ENCODE measurements at regions not wholly inside any gene's neighbourhood (a gene's known extent, or its start where the extent isn't known, plus 50 kb on each side); places are given as distances from the start of the nearest gene placed in this dataset.

DNA sequence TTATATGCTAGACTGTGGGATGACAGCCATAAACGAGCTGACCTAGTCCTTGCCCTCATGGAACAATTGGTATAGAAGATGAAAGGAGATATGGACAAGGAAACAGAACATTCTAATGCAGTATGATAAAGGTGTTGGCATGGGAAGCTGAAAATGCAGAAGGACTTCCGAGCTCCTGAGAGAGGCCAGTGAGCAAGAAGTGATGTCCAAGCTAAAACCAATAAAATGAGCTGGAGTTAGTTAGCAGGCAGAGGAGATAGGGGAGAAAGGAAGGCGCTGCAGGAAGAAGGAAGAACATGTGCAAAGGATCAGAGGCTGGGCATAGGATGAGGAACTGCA, 64.5 kb downstream of the BOD1L2 start:
- Histone ChIP-seq H4K20me1 (ENCODE audit: insufficient read depth, poor library complexity, severe bottlenecking) (no peaks in the 10 kb centered on the region), H2AFZ (no peak overlapping the region), H3K9me2 (replicated peaks; ENCODE audit: insufficient read depth) (no peaks in the 10 kb centered on the region), H3K79me2 (no peaks in the 10 kb centered on the region), H3K9me3 (ENCODE audit: low read depth) (no peaks in the 10 kb centered on the region), H3K4me1 (ENCODE audit: insufficient read depth) (peaks cover 7% of the 10 kb centered on the region), H3K27me3 (no peaks in the 10 kb centered on the region), H3K36me3 (replicated peaks; ENCODE audit: insufficient read depth, low read depth) (no peaks in the 10 kb centered on the region), H3K27ac (no peak overlapping the region), H3K4me2 (no peak overlapping the region), H3K4me3 (no peak overlapping the region)
- 75% methylated on average over 3 of the region's 3 CpGs for WGBS (ENCODE audit: low lambda C conversion rate, missing lambda C conversion rate)
- TF ChIP-seq EZH2phosphoT487 (IDR thresholded peaks at IDR 0.05; ENCODE audit: low read depth, severe bottlenecking, unreplicated experiment) (no peak), EZH2 (IDR thresholded peaks at IDR 0.05; ENCODE audit: borderline replicate concordance) (no peak)
- TF ChIP-seq, protein P1, sequence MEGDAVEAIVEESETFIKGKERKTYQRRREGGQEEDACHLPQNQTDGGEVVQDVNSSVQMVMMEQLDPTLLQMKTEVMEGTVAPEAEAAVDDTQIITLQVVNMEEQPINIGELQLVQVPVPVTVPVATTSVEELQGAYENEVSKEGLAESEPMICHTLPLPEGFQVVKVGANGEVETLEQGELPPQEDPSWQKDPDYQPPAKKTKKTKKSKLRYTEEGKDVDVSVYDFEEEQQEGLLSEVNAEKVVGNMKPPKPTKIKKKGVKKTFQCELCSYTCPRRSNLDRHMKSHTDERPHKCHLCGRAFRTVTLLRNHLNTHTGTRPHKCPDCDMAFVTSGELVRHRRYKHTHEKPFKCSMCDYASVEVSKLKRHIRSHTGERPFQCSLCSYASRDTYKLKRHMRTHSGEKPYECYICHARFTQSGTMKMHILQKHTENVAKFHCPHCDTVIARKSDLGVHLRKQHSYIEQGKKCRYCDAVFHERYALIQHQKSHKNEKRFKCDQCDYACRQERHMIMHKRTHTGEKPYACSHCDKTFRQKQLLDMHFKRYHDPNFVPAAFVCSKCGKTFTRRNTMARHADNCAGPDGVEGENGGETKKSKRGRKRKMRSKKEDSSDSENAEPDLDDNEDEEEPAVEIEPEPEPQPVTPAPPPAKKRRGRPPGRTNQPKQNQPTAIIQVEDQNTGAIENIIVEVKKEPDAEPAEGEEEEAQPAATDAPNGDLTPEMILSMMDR (IDR thresholded peaks at IDR 0.05; ENCODE audit: poor library complexity) = no peak
- no peak for DNase-seq (ENCODE audit: low spot score)

DNA sequence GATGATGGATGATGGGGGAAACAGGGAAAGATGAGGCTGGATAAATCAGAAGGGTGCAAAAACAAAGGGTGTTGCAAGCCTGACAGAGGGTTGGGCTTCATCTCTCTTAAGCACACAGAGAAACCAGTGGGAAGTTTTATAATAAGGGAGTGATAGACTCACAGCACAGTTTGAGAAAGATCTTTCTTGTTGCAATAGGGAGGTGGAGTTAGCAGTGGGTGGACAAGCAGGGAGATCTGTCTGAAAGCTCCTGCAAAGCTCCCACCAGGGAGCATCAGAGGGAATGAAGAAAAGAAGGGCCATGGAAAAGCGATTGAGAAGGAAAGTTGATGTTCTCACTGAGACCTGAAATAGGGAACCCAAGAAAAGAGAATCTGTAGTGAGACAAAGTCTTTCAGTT, 64.9 kb downstream of the BOD1L2 start:
- no peaks in the 10 kb centered on the region for H3K79me2 ChIP-seq
- H3K36me3 ChIP-seq (replicated peaks; ENCODE audit: insufficient read depth, low read depth) = no peaks in the 10 kb centered on the region
- H2AFZ ChIP-seq = no peak overlapping the region
- WGBS (ENCODE audit: low lambda C conversion rate, missing lambda C conversion rate) = 90% methylated on average over 1 of the region's 1 CpG
- DNase-seq (ENCODE audit: low spot score) = no peak
- no peak overlapping the region for H3K4me2 ChIP-seq
- no peak overlapping the region for H3K4me3 ChIP-seq
- no peak for TF ChIP-seq EZH2 (IDR thresholded peaks at IDR 0.05; ENCODE audit: borderline replicate concordance)
- TF ChIP-seq, protein P1 (IDR thresholded peaks at IDR 0.05; ENCODE audit: poor library complexity) = no peak
- TF ChIP-seq EZH2phosphoT487 (IDR thresholded peaks at IDR 0.05; ENCODE audit: low read depth, severe bottlenecking, unreplicated experiment) = no peak
- no peak overlapping the region for H3K27ac ChIP-seq
- H3K9me2 ChIP-seq (replicated peaks; ENCODE audit: insufficient read depth) = no peaks in the 10 kb centered on the region
- no peaks in the 10 kb centered on the region for H3K9me3 ChIP-seq (ENCODE audit: low read depth)
- H4K20me1 ChIP-seq (ENCODE audit: insufficient read depth, poor library complexity, severe bottlenecking) = no peaks in the 10 kb centered on the region
- H3K4me1 ChIP-seq (ENCODE audit: insufficient read depth) = peaks cover 7% of the 10 kb centered on the region
- H3K27me3 ChIP-seq = no peaks in the 10 kb centered on the region

DNA sequence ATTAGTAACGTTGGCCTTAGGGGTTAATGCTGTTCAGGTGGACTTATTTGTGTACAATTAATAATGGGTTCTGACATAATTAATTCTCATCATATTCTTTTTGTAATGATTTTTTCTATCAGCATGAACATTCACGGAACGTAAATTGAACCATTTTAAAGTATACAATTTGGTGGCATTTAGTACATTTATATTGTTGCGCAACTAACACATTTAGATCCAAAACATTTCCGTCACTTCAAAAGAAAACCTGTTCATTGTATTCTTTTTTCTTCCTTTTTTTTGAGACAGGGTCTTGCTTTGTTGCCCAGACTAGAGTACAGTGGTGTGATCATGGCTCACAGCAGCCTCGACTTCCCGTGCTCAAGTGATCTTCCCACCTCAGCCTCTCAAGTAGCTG, 65.8 kb downstream of the BOD1L2 start:
- Histone ChIP-seq H2AFZ (no peak overlapping the region), H3K4me1 (ENCODE audit: insufficient read depth) (peaks cover 7% of the 10 kb centered on the region), H3K27me3 (no peaks in the 10 kb centered on the region), H3K9me3 (ENCODE audit: low read depth) (no peaks in the 10 kb centered on the region), H4K20me1 (ENCODE audit: insufficient read depth, poor library complexity, severe bottlenecking) (no peaks in the 10 kb centered on the region), H3K36me3 (replicated peaks; ENCODE audit: insufficient read depth, low read depth) (no peaks in the 10 kb centered on the region), H3K4me3 (no peak overlapping the region), H3K79me2 (no peaks in the 10 kb centered on the region), H3K4me2 (no peak overlapping the region), H3K27ac (no peak overlapping the region), H3K9me2 (replicated peaks; ENCODE audit: insufficient read depth) (no peaks in the 10 kb centered on the region)
- WGBS (ENCODE audit: low lambda C conversion rate, missing lambda C conversion rate) = 94% methylated on average over 7 of the region's 7 CpGs
- DNase-seq (ENCODE audit: low spot score) = no peak
- TF ChIP-seq EZH2phosphoT487 (IDR thresholded peaks at IDR 0.05; ENCODE audit: low read depth, severe bottlenecking, unreplicated experiment) = no peak
- TF ChIP-seq EZH2 (IDR thresholded peaks at IDR 0.05; ENCODE audit: borderline replicate concordance) = no peak
- TF ChIP-seq, protein P1 (IDR thresholded peaks at IDR 0.05; ENCODE audit: poor library complexity) = no peak

DNA sequence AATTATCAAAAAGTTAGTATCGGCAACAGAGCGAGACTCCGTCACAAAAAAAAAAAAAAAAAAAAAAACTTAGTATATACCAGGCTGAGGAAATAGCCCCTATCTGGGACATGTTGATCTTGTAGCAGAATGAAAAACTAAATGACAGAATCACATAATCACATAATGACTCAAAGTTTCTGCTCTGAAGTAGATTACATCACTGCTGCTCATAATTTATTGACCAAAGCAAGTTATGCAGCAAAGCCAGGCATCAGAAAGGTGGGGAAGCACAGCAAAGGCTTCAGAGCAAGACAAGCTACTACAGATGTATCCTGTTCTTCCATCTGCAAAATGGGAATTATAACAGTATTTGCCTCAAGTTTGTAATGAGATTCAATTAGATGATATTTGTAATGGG, 68.1 kb downstream of the BOD1L2 start:
- peaks cover 3% of the 10 kb centered on the region for H3K4me1 ChIP-seq (ENCODE audit: insufficient read depth)
- H3K27ac ChIP-seq = no peak overlapping the region

More for the DNA sequence above, 68.1 kb downstream of the BOD1L2 start:
- 98% methylated on average over 3 of the region's 3 CpGs for WGBS (ENCODE audit: low lambda C conversion rate, missing lambda C conversion rate)
- Histone ChIP-seq H3K9me2 (replicated peaks; ENCODE audit: insufficient read depth) (no peaks in the 10 kb centered on the region), H3K9me3 (ENCODE audit: low read depth) (no peaks in the 10 kb centered on the region), H3K27me3 (no peaks in the 10 kb centered on the region), H3K4me3 (no peak overlapping the region), H2AFZ (no peak overlapping the region), H3K79me2 (no peaks in the 10 kb centered on the region), H3K36me3 (replicated peaks; ENCODE audit: insufficient read depth, low read depth) (no peaks in the 10 kb centered on the region), H4K20me1 (ENCODE audit: insufficient read depth, poor library complexity, severe bottlenecking) (no peaks in the 10 kb centered on the region), H3K4me2 (no peak overlapping the region)
- TF ChIP-seq, protein P1 (IDR thresholded peaks at IDR 0.05; ENCODE audit: poor library complexity) = no peak
- TF ChIP-seq EZH2phosphoT487 (IDR thresholded peaks at IDR 0.05; ENCODE audit: low read depth, severe bottlenecking, unreplicated experiment) (no peak), EZH2 (IDR thresholded peaks at IDR 0.05; ENCODE audit: borderline replicate concordance) (no peak)
- no peak for DNase-seq (ENCODE audit: low spot score)

Data from hepatocyte (in vitro differentiated cells).